HG03378 (cell line): ENCODE measurements at regions not wholly inside any gene's neighbourhood (a gene's known extent, or its start where the extent isn't known, plus 50 kb on each side); places are given as distances from the start of the nearest gene placed in this dataset.
A peak's percentile ranks its signal among the peaks of the same experiment; 100 is the strongest.
"Not testable (repeated sequence)": the region's sequence is repeated elsewhere in the genome, so short reads cannot be mapped to it uniquely, and the experiment has no call there.

Experiments
- ATAC-seq: cut with Tn5 transposase; IDR thresholded peaks from one replicate; pipeline ENCODE4 v1.9.1; 2021; ENCODE audit warnings: mild to moderate bottlenecking, moderate library complexity; ENCODE audit not compliant: unreplicated experiment

GRCh38 chrX:44675362-44676024 is 132.8 kb upstream of the FUNDC1 start:
- ATAC-seq, result no peak

DNA sequence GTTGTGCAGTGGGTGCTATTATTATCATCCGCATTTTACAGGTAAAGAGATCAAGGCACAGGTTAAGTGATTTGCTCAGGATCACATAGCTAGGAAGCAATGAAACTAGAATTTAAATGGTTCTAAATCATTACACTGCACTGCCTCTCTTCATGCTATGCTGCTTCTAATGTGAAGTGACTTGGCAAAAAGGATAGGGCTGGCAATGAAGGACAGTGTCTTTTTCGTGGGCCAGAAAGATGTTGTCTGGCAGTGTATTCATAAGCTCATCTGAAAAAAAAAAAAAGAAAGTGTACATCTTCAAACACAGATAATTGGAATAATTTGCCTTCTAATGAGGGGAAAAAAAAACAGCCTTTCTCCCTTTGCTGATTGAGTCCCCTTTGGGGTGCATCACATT is 132.2 kb upstream of the FUNDC1 start:
- ATAC-seq, result no peak

DNA sequence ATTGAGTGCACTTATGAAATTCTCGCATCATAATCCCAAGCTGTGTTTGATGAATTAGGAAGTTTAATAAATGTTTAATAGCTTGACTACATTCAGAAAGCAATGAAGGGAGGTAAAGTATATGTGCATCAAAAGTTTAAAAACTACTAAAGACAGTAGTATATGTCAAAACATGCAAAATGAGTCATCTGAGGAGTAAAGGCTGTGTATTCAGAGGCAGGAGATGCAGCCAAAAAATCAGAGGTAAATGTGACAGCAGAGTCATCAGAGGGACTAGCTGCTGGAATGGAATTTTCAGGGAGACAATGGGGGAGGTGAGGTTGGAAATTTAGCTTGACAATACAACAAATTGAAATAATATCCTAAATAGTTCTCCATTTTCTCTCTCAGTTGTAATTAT is 127.0 kb upstream of the FUNDC1 start:
- ATAC-seq, result no peak

DNA sequence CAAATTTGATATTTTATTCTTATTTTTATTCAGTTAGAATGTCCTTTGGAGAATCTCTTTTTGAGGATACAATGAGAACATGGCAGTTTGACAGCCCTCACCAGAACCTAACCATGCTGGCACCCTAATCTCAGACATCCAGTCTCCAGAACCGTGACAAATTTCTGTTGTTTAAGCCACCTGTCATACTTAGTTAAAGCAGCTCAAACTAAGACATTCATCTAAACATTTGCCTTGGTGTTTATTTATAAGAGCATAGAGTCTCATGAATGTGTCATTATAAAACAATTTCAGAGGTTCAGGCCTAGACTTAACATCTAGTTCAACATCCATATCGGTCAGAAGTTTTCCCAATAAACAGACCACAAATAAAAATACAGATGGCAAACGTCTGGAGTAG is 125.1 kb upstream of the FUNDC1 start:
- ATAC-seq, result no peak

DNA sequence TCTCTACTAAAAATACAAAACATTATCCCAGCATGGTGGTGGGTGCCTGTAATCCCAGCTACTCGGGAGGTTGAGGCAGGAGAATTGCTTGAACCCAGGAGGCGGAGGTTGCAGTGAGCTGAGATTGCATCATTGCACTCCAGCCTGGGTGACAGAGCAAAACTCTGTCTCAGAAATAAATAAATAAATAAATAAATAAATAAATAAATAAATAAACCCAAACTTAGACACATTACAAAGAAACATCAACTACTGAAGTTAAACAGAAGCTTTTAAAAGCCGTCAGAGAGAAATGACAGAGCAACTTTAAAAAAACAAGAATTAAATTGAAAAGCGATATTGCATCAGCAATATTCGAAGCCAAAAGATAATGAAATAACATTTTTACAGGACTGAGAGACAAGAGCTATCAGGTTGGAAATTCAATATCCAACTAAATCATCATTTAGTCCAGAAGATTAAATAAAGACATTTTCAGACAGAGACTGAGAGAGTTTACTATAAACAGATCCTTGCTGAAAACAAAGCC is 115.1 kb upstream of the FUNDC1 start:
- not testable (repeated sequence) for ATAC-seq

DNA sequence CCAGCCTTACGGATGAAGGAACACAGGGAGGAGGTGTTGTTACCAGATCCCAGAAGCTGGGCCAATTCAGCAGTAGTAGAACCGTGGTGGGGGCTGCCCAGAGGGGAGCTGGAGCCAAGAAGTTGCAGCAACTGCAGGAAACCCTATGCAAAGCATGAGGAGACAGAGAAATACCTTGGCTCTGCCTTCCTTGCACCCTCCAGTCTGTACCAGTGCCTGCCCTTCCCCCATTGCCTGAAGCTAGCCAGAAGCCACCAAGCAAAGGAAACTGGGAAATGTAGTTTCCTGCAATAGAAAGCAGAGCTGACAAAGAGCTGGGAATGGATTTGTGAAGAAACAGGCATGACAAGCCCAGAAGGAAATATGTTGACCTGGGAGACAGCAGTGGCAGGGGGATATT is 108.7 kb upstream of the FUNDC1 start:
- no peak for ATAC-seq

GRCh38 chrX:44643723-44644122 is 101.1 kb upstream of the FUNDC1 start:
- ATAC-seq, result no peak

- no peak for ATAC-seq
Observed at GRCh38 chrX:44637282-44637681, 94.6 kb upstream of the FUNDC1 start.

DNA sequence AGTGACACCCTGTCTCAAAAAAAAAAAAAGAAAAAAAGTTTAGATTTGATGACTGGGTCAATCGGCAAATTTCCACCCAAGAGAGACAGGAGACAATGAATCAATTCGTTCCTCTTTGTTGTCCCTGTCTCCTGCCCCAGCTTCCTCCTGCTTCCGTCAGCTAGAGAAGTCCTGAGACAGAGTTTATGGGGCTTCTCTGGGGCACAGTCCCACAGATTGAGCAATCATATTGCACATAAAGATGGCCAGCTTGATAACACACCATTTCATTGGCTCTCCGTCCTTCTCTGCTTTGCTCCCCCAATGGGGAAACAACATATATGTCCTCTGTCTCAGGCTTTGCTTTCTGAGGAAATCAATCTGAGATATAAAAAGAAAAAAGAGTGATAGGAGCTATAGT is 78.4 kb upstream of the FUNDC1 start:
- ATAC-seq, result no peak

- no peak for ATAC-seq
Observed at GRCh38 chrX:44619039-44619438, 76.4 kb upstream of the FUNDC1 start.

- ATAC-seq, result peak; percentile 100
Observed at GRCh38 chrX:44596277-44596676, 53.6 kb upstream of the FUNDC1 start.
